Effector CD4-positive, alpha-beta T cell (primary cell): ENCODE measurements at regions not wholly inside any gene's neighbourhood (a gene's known extent, or its start where the extent isn't known, plus 50 kb on each side); places are given as distances from the start of the nearest gene placed in this dataset.
"Not testable (repeated sequence)": the region's sequence is repeated elsewhere in the genome, so short reads cannot be mapped to it uniquely, and the experiment has no call there.

ENCODE experiments used
- DNase-seq: peaks from one replicate; pipeline ENCODE4 v3.0.0-alpha.2; 2020

- DNase-seq: no peak
Observed at GRCh38 chr10:64089648-64090047, 568.4 kb downstream of the REEP3 start.

- DNase-seq: no peak
Observed at GRCh38 chr10:64090865-64091264, 569.7 kb downstream of the REEP3 start.

GRCh38 chr10:64091897-64092296, 570.7 kb downstream of the REEP3 start:
- DNase-seq: no peak

GRCh38 chr10:64093304-64093703, 572.1 kb downstream of the REEP3 start:
- no peak for DNase-seq

- DNase-seq: no peak
Observed at GRCh38 chr10:64093946-64094535, 572.8 kb downstream of the REEP3 start.

- DNase-seq: no peak
Observed at GRCh38 chr10:64096941-64097340, 575.7 kb downstream of the REEP3 start.

GRCh38 chr10:64097391-64098122, 576.4 kb downstream of the REEP3 start:
- DNase-seq: no peak

GRCh38 chr10:64098994-64099393, 577.8 kb downstream of the REEP3 start:
- DNase-seq: no peak

- no peak for DNase-seq
Observed at GRCh38 chr10:64101606-64102263, 580.5 kb downstream of the REEP3 start.

- DNase-seq: no peak
Observed at GRCh38 chr10:64102264-64102633, 581.0 kb downstream of the REEP3 start.

- no peak for DNase-seq
Observed at GRCh38 chr10:64102916-64103315, 581.7 kb downstream of the REEP3 start.

- no peak for DNase-seq
Observed at GRCh38 chr10:64103750-64104470, 582.7 kb downstream of the REEP3 start.

GRCh38 chr10:64109926-64110495, 588.8 kb downstream of the REEP3 start:
- DNase-seq: no peak

GRCh38 chr10:64112701-64113355, 591.6 kb downstream of the REEP3 start:
- no peak for DNase-seq

- DNase-seq: no peak
Observed at GRCh38 chr10:64113375-64113774, 592.2 kb downstream of the REEP3 start.

GRCh38 chr10:64113792-64114191, 592.6 kb downstream of the REEP3 start:
- no peak for DNase-seq

GRCh38 chr10:64115471-64115870, 594.3 kb downstream of the REEP3 start:
- DNase-seq: no peak

GRCh38 chr10:64115908-64116643, 594.9 kb downstream of the REEP3 start:
- DNase-seq: no peak

- DNase-seq: no peak
Observed at GRCh38 chr10:64116707-64117106, 595.5 kb downstream of the REEP3 start.

- DNase-seq: no peak
Observed at GRCh38 chr10:64118736-64119135, 597.5 kb downstream of the REEP3 start.

- DNase-seq: not testable (repeated sequence)
Observed at GRCh38 chr10:64120301-64120980, 599.2 kb downstream of the REEP3 start.
